ENCODE measurements at regions not wholly inside any gene's neighbourhood (a gene's known extent, or its start where the extent isn't known, plus 50 kb on each side); places are given as distances from the start of the nearest gene placed in this dataset.

- no peak for TF ChIP-seq CTCF (IDR thresholded peaks at IDR 0.05; ENCODE audit: extremely low read depth, missing control alignments)
- DNase-seq (ENCODE audit: low spot score), result no peak
Measured at GRCh38 chr5:133882389-133882695, 86.1 kb downstream of the C5orf15 start.

- TF ChIP-seq CTCF (IDR thresholded peaks at IDR 0.05; ENCODE audit: extremely low read depth, missing control alignments), result no peak
- DNase-seq (ENCODE audit: low spot score), result no peak
Measured at GRCh38 chr5:133881576-133882388, 86.6 kb downstream of the C5orf15 start.

GRCh38 chr5:133878236-133878555 lies 90.2 kb downstream of the C5orf15 start:
- TF ChIP-seq CTCF (IDR thresholded peaks at IDR 0.05; ENCODE audit: extremely low read depth, missing control alignments), result no peak
- no peak for DNase-seq (ENCODE audit: low spot score)

GRCh38 chr5:133877351-133878235 lies 90.8 kb downstream of the C5orf15 start:
- TF ChIP-seq CTCF (IDR thresholded peaks at IDR 0.05; ENCODE audit: extremely low read depth, missing control alignments), result no peak
- no peak for DNase-seq (ENCODE audit: low spot score)

- DNase-seq (ENCODE audit: low spot score), result no peak
- TF ChIP-seq CTCF (IDR thresholded peaks at IDR 0.05; ENCODE audit: extremely low read depth, missing control alignments), result no peak
Measured at GRCh38 chr5:133876266-133876665, 92.2 kb downstream of the C5orf15 start.

- no peak for TF ChIP-seq CTCF (IDR thresholded peaks at IDR 0.05; ENCODE audit: extremely low read depth, missing control alignments)
- no peak for DNase-seq (ENCODE audit: low spot score)
Measured at GRCh38 chr5:133875179-133875578, 93.2 kb downstream of the C5orf15 start.

GRCh38 chr5:133873449-133873848 lies 95.0 kb downstream of the C5orf15 start:
- no peak for DNase-seq (ENCODE audit: low spot score)
- TF ChIP-seq CTCF (IDR thresholded peaks at IDR 0.05; ENCODE audit: extremely low read depth, missing control alignments), result no peak

Measured in GM20000 (cell line).